ENCODE measurements at regions not wholly inside any gene's neighbourhood (a gene's known extent, or its start where the extent isn't known, plus 50 kb on each side); places are given as distances from the start of the nearest gene placed in this dataset.

DNA sequence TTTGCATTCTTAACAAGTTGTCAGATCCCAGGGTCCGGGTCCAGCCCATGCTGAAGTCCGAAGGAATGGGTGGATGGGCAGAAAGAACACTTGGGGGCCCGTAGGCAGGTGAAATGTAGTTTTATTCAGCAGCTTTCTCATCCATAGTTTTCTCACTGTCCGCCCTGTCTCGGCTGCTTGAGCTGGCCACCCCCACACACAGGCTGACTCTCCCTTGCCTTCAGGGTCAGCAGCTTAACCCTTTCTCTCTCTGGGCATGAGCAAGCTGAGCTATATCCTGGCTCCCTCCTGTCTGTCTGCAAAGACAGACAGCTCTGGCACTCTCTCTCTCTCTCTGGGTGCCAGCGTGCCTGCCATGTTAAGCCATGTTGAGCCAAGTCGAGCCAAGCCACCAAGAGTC, 163.9 kb downstream of the PTCSC3 start:
- TF ChIP-seq, protein P1, sequence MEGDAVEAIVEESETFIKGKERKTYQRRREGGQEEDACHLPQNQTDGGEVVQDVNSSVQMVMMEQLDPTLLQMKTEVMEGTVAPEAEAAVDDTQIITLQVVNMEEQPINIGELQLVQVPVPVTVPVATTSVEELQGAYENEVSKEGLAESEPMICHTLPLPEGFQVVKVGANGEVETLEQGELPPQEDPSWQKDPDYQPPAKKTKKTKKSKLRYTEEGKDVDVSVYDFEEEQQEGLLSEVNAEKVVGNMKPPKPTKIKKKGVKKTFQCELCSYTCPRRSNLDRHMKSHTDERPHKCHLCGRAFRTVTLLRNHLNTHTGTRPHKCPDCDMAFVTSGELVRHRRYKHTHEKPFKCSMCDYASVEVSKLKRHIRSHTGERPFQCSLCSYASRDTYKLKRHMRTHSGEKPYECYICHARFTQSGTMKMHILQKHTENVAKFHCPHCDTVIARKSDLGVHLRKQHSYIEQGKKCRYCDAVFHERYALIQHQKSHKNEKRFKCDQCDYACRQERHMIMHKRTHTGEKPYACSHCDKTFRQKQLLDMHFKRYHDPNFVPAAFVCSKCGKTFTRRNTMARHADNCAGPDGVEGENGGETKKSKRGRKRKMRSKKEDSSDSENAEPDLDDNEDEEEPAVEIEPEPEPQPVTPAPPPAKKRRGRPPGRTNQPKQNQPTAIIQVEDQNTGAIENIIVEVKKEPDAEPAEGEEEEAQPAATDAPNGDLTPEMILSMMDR (IDR thresholded peaks at IDR 0.05; ENCODE audit: insufficient read depth, low read depth, low read length) = no peak
- TF ChIP-seq EZH2 (IDR thresholded peaks at IDR 0.05; ENCODE audit: insufficient read depth, low read length) = no peak

All from astrocyte (in vitro differentiated cells and primary cell).